Skeletal muscle satellite cell (primary cell): ENCODE measurements at regions not wholly inside any gene's neighbourhood (a gene's known extent, or its start where the extent isn't known, plus 50 kb on each side); places are given as distances from the start of the nearest gene placed in this dataset.

Source experiments
- H3K27me3 ChIP-seq: 2 replicates; pipeline ENCODE4 v1.7.0; 2013; ENCODE audit warnings: low read length; ENCODE audit not compliant: control insufficient read depth, insufficient read depth
- H3K36me3 ChIP-seq: 2 replicates; pipeline ENCODE4 v1.7.0; 2013; ENCODE audit warnings: mild to moderate bottlenecking, control low read depth, low read length; ENCODE audit not compliant: insufficient read depth
- H3K4me1 ChIP-seq: 2 replicates; pipeline ENCODE4 v1.7.0; 2013; ENCODE audit warnings: low read length; ENCODE audit not compliant: control insufficient read depth, insufficient read depth
- H3K4me2 ChIP-seq: 2 replicates; pipeline ENCODE4 v1.7.0; 2013; ENCODE audit warnings: mild to moderate bottlenecking, low read length
- H3K4me3 ChIP-seq: 2 replicates; pipeline ENCODE4 v1.7.0; 2013; ENCODE audit warnings: low read length
- H3K9ac ChIP-seq: 2 replicates; pipeline ENCODE4 v1.7.0; 2013; ENCODE audit warnings: mild to moderate bottlenecking, low read depth, low read length, moderate library complexity
- H3K9me3 ChIP-seq: replicated peaks from 2 replicates; pipeline ENCODE4 v1.7.0; 2013; ENCODE audit warnings: mild to moderate bottlenecking, control low read depth, low read length

DNA sequence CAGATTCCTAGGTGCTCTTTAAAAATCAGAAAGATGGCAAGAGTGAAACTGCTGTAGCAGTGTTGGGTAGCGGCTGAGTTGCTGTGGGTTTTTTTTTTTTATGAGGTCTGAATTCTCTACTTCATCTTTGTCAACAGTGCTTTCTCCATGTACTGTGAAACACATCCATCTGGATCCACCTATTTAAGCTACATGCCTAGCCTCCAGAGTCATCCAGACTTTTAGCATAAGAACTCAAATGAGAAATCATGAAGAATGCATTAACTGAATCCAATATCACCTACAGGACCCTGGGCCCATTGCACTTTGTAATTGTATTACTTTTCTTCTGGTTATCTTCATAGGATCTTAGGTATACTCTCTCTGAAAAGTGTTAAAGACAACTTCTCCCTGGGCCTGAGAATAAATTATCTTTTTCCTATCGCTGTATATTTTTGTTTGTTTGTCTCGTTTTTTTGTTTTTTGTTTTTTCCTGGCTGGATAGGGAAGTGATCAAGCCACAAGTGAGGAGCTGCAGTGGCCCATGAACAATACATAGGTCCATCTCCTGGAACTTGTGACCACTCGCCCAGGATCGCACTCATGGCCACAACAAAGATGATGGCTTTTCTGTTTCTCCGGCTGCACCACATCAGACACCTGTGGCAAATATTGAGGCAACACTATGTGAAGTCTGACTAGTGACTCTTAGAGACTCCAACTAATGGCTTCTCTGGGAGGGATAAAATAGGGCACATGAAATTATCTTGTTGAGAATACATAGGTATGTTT is 609.9 kb upstream of the AGTR1 start:
- Histone ChIP-seq H3K36me3 (no peaks in the 10 kb centered on the region), H3K27me3 (no peaks in the 10 kb centered on the region), H3K9me3 (no peaks in the 10 kb centered on the region), H3K9ac (no peak overlapping the region), H3K4me3 (no peak overlapping the region), H3K4me2 (no peak overlapping the region), H3K4me1 (no peaks in the 10 kb centered on the region)

DNA sequence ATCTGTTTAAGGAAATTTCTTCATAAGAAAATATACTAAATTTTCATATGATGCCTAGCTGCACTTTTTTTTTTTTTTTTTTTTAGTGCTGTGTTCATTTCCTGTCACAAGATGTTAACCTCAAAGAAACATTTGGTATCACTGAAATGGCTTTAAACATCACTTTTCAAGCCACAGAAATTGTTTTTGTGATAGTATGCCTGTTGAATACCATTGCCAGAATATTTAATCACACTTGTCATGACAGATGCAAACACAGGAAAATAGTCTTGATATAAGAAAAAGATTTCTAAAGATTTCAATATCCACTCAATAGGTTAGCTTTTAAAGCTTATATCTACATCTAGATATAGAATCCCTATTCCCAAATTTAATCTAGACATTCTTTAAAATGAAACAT is 608.5 kb upstream of the AGTR1 start:
- no peak overlapping the region for H3K4me3 ChIP-seq
- H3K4me1 ChIP-seq, result no peaks in the 10 kb centered on the region
- H3K36me3 ChIP-seq, result no peaks in the 10 kb centered on the region
- H3K4me2 ChIP-seq, result no peak overlapping the region
- no peaks in the 10 kb centered on the region for H3K9me3 ChIP-seq
- no peak overlapping the region for H3K9ac ChIP-seq
- H3K27me3 ChIP-seq, result no peaks in the 10 kb centered on the region

- Histone ChIP-seq H3K36me3 (no peaks in the 10 kb centered on the region), H3K4me3 (no peak overlapping the region), H3K9me3 (no peaks in the 10 kb centered on the region), H3K4me1 (no peaks in the 10 kb centered on the region), H3K27me3 (no peaks in the 10 kb centered on the region), H3K9ac (no peak overlapping the region), H3K4me2 (no peak overlapping the region)
Measured at GRCh38 chr3:148090156-148090555, 607.5 kb upstream of the AGTR1 start.

GRCh38 chr3:148092624-148093347 is 604.9 kb upstream of the AGTR1 start:
- Histone ChIP-seq H3K27me3 (no peaks in the 10 kb centered on the region), H3K4me2 (no peak overlapping the region), H3K4me1 (no peaks in the 10 kb centered on the region), H3K36me3 (no peaks in the 10 kb centered on the region), H3K4me3 (no peak overlapping the region), H3K9ac (no peak overlapping the region), H3K9me3 (no peaks in the 10 kb centered on the region)

- Histone ChIP-seq H3K4me3 (no peak overlapping the region), H3K4me1 (no peaks in the 10 kb centered on the region), H3K9me3 (no peaks in the 10 kb centered on the region), H3K4me2 (no peak overlapping the region), H3K27me3 (no peaks in the 10 kb centered on the region), H3K9ac (no peak overlapping the region), H3K36me3 (no peaks in the 10 kb centered on the region)
Measured at GRCh38 chr3:148093753-148094152, 604.0 kb upstream of the AGTR1 start.

GRCh38 chr3:148095962-148096361 is 601.7 kb upstream of the AGTR1 start:
- Histone ChIP-seq H3K4me2 (no peak overlapping the region), H3K9ac (no peak overlapping the region), H3K27me3 (no peaks in the 10 kb centered on the region), H3K4me1 (peaks cover 10% of the 10 kb centered on the region), H3K4me3 (no peak overlapping the region), H3K36me3 (no peaks in the 10 kb centered on the region), H3K9me3 (no peaks in the 10 kb centered on the region)

GRCh38 chr3:148100476-148100875 is 597.2 kb upstream of the AGTR1 start:
- Histone ChIP-seq H3K36me3 (no peaks in the 10 kb centered on the region), H3K4me1 (peaks cover 21% of the 10 kb centered on the region), H3K4me3 (no peak overlapping the region), H3K9me3 (no peaks in the 10 kb centered on the region), H3K9ac (no peak overlapping the region), H3K4me2 (no peak overlapping the region), H3K27me3 (no peaks in the 10 kb centered on the region)

GRCh38 chr3:148101061-148101460 is 596.6 kb upstream of the AGTR1 start:
- Histone ChIP-seq H3K4me3 (no peak overlapping the region), H3K4me2 (no peak overlapping the region), H3K9me3 (no peaks in the 10 kb centered on the region), H3K27me3 (no peaks in the 10 kb centered on the region), H3K4me1 (peaks cover 26% of the 10 kb centered on the region), H3K9ac (no peak overlapping the region), H3K36me3 (no peaks in the 10 kb centered on the region)

GRCh38 chr3:148102156-148102555 is 595.5 kb upstream of the AGTR1 start:
- H3K9ac ChIP-seq, result no peak overlapping the region
- peaks cover 29% of the 10 kb centered on the region for H3K4me1 ChIP-seq
- H3K4me3 ChIP-seq, result no peak overlapping the region
- no peak overlapping the region for H3K4me2 ChIP-seq
- H3K36me3 ChIP-seq, result no peaks in the 10 kb centered on the region
- no peaks in the 10 kb centered on the region for H3K27me3 ChIP-seq
- H3K9me3 ChIP-seq, result no peaks in the 10 kb centered on the region

DNA sequence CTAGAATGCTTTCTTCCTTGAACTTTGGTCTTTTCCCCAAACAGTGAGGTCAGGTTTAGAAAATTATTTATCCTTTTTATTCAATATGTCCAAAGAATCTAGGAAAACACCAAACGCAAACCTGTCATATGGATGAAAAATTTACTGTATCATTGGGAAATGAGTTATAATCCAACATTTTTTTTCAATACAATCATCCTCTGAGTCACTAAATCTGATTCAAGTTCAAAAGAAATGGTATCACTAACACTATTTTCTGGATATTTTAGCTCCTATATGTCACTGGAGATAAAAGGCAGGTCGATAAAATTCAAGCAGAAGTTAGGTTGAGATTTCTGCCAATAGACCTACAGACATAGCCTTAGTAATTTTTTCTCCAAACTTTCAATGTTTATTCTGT is 591.6 kb upstream of the AGTR1 start:
- Histone ChIP-seq H3K9ac (no peak overlapping the region), H3K9me3 (no peaks in the 10 kb centered on the region), H3K36me3 (no peaks in the 10 kb centered on the region), H3K4me2 (no peak overlapping the region), H3K4me1 (peaks cover 18% of the 10 kb centered on the region), H3K4me3 (no peak overlapping the region), H3K27me3 (no peaks in the 10 kb centered on the region)

DNA sequence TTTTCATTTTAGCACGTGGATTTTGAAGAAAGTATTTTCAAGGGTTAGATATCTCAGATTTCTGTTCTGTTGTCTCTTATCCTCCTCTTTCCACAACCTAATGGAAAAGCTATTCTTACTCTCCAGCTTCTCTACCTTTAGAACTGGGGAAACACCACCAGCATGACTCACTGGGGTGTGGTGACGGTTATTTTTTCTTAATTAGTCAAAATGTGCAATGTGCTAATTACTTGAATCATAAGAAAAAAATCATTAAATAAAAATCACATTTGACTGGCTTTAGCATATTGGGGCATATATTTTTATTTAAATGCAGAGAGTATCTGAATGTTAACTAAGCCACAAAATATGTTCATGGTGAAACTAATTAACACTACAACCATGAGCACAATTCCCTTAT is 570.7 kb upstream of the AGTR1 start:
- H3K9me3 ChIP-seq, result no peaks in the 10 kb centered on the region
- no peak overlapping the region for H3K4me3 ChIP-seq
- H3K36me3 ChIP-seq, result no peaks in the 10 kb centered on the region
- no peak overlapping the region for H3K4me2 ChIP-seq
- H3K27me3 ChIP-seq, result no peaks in the 10 kb centered on the region
- no peak overlapping the region for H3K9ac ChIP-seq
- H3K4me1 ChIP-seq, result peaks cover 1% of the 10 kb centered on the region

- Histone ChIP-seq H3K4me3 (no peak overlapping the region), H3K9me3 (no peaks in the 10 kb centered on the region), H3K4me1 (peaks cover 6% of the 10 kb centered on the region), H3K4me2 (no peak overlapping the region), H3K27me3 (no peaks in the 10 kb centered on the region), H3K9ac (no peak overlapping the region), H3K36me3 (no peaks in the 10 kb centered on the region)
Measured at GRCh38 chr3:148128136-148128535, 569.6 kb upstream of the AGTR1 start.
